Chondrocyte (in vitro differentiated cells): ENCODE measurements at regions not wholly inside any gene's neighbourhood (a gene's known extent, or its start where the extent isn't known, plus 50 kb on each side); places are given as distances from the start of the nearest gene placed in this dataset.
A peak's percentile ranks its signal among the peaks of the same experiment; 100 is the strongest.

Experiments
- DNase-seq: peaks from one replicate; pipeline ENCODE4 v3.0.0; 2021; ENCODE audit warnings: mixed read lengths, low spot score
- H3K27ac Mint-ChIP-seq: one replicate; pipeline ENCODE4 v1.8.0; 2021; ENCODE audit warnings: mild to moderate bottlenecking, moderate library complexity, mixed read lengths; ENCODE audit not compliant: unreplicated experiment
- H3K27me3 Mint-ChIP-seq: 2 replicates; pipeline ENCODE4 v1.8.0; 2021; ENCODE audit warnings: low read depth, mixed read lengths
- H3K36me3 Mint-ChIP-seq: 2 replicates; pipeline ENCODE4 v1.8.0; 2021; ENCODE audit warnings: low read depth, mixed read lengths
- H3K4me1 Mint-ChIP-seq: 2 replicates; pipeline ENCODE4 v1.8.0; 2021; ENCODE audit warnings: low read depth, mild to moderate bottlenecking, mixed read lengths
- H3K4me3 Mint-ChIP-seq: one replicate; pipeline ENCODE4 v1.8.0; 2021; ENCODE audit warnings: mild to moderate bottlenecking, moderate library complexity, mixed read lengths; ENCODE audit not compliant: unreplicated experiment
- H3K9me3 Mint-ChIP-seq: 2 replicates; pipeline ENCODE4 v1.8.0; 2021; ENCODE audit warnings: low read depth, mixed read lengths
- CTCF ChIP-seq: fragments of 200-600 bp; sonication (generic); IDR thresholded peaks from 2 replicates; pipeline ENCODE4 v1.5.0; 2021; ENCODE audit warnings: antibody characterized with exemption, mild to moderate bottlenecking, moderate library complexity

GRCh38 chr4:187227907-187228704 lies 504.4 kb upstream of the FAT1 start:
- Mint-ChIP-seq H3K27ac (no peak overlapping the region), H3K4me1 (peaks cover 17% of the 10 kb centered on the region), H3K9me3 (peaks cover 3% of the 10 kb centered on the region), H3K36me3 (no peaks in the 10 kb centered on the region), H3K4me3 (no peak overlapping the region), H3K27me3 (no peaks in the 10 kb centered on the region)
- no peak for DNase-seq
- no peak for TF ChIP-seq CTCF

- Mint-ChIP-seq H3K9me3 (peaks cover 2% of the 10 kb centered on the region), H3K27me3 (no peaks in the 10 kb centered on the region), H3K4me1 (peaks cover 31% of the 10 kb centered on the region), H3K36me3 (no peaks in the 10 kb centered on the region), H3K4me3 (no peak overlapping the region), H3K27ac (no peak overlapping the region)
- TF ChIP-seq CTCF = no peak
- no peak for DNase-seq
Observed at GRCh38 chr4:187232196-187232595, 508.5 kb upstream of the FAT1 start.

- H3K9me3 Mint-ChIP-seq = peaks cover 3% of the 10 kb centered on the region
- H3K27me3 Mint-ChIP-seq = no peaks in the 10 kb centered on the region
- no peak for DNase-seq
- H3K4me3 Mint-ChIP-seq = no peak overlapping the region
- no peak for TF ChIP-seq CTCF
- H3K27ac Mint-ChIP-seq = no peak overlapping the region
- H3K36me3 Mint-ChIP-seq = no peaks in the 10 kb centered on the region
- H3K4me1 Mint-ChIP-seq = peaks cover 29% of the 10 kb centered on the region
Observed at GRCh38 chr4:187232796-187233195, 509.1 kb upstream of the FAT1 start.

GRCh38 chr4:187235456-187236170 lies 512.0 kb upstream of the FAT1 start:
- Mint-ChIP-seq H3K36me3 (no peaks in the 10 kb centered on the region), H3K4me1 (peaks cover 31% of the 10 kb centered on the region), H3K27me3 (no peaks in the 10 kb centered on the region), H3K4me3 (no peak overlapping the region), H3K9me3 (peaks cover 3% of the 10 kb centered on the region), H3K27ac (no peak overlapping the region)
- no peak for DNase-seq
- no peak for TF ChIP-seq CTCF

- no peak for TF ChIP-seq CTCF
- H3K27ac Mint-ChIP-seq = peak overlapping the region; percentile 49
- no peak overlapping the region for H3K4me3 Mint-ChIP-seq
- peaks cover 3% of the 10 kb centered on the region for H3K9me3 Mint-ChIP-seq
- no peaks in the 10 kb centered on the region for H3K36me3 Mint-ChIP-seq
- peaks cover 31% of the 10 kb centered on the region for H3K4me1 Mint-ChIP-seq
- H3K27me3 Mint-ChIP-seq = no peaks in the 10 kb centered on the region
- DNase-seq = no peak
Observed at GRCh38 chr4:187236209-187236890, 512.7 kb upstream of the FAT1 start.
